DMS79 treated with DMSO at 0.1 percent for 48 hours (cell line): ENCODE measurements at regions not wholly inside any gene's neighbourhood (a gene's known extent, or its start where the extent isn't known, plus 50 kb on each side); places are given as distances from the start of the nearest gene placed in this dataset.
"Not testable (repeated sequence)": the region's sequence is repeated elsewhere in the genome, so short reads cannot be mapped to it uniquely, and the experiment has no call there.

ENCODE experiments used
- DNase-seq: peaks from one replicate; lab custom pipeline; 2025; lab: John Stamatoyannopoulos, UW

DNA sequence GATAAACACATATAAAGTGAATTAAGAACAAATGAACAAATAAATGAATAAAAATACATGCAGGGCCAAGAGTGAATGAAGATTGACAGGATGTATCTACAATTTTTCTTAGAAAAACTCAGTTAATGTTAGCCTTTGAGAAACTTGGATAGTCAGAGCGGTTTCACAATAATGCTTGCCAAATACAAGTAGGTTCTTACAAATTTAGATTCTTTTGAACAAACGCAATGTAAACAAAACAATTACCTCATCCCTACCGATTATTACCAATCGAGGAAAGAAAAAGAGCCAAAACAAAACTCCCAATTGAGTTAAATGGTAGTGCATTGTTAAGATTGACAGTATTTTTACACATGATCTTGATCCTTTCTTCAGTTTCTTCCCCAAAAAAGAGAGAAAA is 176.9 kb upstream of the DEPDC1 start:
- DNase-seq, result no peak

DNA sequence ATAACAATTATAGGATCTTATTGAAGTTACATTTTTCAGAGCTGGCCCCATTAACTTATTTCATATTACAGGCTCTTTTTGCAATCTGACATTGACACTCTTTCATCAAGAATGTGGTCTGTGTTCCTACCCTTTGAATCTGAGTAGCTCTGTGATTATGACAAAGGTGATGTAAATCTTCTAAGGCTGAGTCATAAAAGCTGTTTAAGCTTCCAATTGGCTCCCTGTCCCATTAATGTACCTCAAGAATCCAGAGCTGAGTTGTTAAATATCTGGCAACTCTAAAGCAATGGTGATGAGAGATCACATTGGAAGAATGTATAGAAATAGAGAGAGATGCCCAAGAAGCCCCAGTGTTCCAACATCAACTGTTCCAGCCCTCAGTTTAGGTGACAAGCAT is 178.5 kb upstream of the DEPDC1 start:
- DNase-seq, result no peak

DNA sequence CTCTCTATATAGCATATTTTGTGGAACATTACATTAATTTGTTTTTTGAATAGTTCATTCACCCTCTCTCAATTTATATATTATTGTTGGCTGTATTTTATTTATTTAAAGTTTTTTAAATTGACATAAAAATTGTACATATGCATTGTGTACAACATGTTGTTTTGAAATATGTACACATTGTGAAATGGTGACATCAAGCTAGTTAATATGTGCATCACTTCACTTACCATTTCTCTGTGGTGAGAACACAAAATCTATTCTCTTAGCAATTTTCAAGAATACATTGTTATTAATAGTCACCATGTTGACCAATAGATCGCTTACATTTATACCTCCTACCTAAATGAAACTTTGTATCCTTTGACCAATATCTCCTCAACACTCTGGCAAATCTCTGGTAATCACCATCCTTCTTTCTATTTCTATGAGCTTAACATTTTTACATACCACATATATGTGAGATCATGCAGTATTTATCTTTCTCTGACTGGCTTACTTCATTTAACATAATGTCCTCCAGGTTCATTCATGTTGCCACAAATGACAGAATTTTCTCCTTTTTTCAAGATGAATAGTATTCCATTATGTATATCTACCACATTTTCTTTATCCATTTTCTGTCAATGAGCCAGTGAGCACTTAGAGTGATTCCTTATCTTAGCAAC is 180.9 kb upstream of the DEPDC1 start:
- no peak for DNase-seq

DNA sequence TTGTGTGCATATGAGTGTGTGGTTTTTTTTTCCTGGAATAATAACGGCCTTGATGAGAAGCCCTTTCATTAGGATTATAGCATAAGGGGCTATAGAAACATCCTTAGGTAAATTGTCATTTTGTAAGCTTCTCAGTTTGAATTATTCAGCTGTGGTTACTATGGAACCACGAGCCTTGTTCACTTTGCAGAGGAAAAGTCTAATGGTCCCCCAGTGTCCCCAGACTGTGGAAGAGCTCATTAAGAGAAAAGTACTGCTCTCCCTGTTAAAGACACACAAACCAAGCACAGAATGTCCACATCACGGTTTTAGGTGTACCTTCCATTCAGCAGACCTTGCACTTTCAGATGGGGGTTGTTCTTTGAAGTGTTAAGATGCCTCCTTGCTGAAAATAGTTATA is 199.3 kb upstream of the DEPDC1 start:
- DNase-seq, result no peak

DNA sequence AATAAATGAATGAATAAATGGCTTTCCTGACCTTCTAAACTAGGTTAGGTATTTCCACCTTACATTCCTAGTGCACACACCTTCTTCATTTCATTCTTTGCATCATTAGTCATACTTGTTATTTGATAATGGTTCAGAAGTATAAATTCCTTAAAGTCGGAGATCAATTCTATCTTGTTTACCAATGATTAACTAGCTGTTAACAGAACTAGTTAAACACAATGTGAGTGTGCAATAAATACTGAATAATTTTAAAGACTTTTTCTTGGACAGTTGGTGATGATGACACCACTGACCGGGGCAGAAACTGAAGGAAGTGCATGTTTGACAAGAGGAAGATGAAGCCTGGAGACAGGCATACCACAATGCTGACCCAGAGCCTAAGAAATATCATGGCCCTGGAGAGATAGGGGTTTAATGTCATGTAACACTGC is 207.1 kb upstream of the DEPDC1 start:
- no peak for DNase-seq

DNA sequence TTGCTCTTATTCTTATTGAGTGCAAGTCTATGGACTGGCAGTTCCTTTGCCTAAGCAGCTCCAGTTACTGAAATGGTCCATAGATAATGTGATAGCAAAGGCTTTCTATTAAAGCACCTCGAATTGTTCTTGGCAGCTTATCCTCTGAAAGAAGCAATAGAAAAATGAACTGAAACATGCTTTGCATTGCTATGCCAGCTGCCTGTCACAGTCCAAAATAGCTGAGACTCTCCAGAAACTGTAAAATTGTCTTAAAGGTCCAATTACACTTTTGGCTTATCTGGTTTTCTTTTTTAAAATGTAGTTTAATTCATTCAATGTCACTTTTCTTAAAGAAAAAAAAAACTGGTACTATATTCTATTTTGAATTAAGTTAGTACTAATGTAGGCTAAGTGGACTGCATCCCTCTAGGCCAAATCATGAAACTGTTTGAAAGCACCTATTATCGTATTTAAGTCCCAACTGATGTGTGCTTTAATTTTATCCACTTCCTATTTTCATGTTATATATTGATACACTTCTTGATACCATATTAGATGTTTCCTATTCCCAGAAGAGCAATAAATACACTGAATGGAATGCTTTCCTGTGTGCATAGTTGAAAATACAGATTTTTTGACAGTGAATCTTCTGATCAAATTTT is 208.0 kb upstream of the DEPDC1 start:
- no peak for DNase-seq

- no peak for DNase-seq
Measured at GRCh38 chr1:68705466-68705865, 208.6 kb upstream of the DEPDC1 start.

DNA sequence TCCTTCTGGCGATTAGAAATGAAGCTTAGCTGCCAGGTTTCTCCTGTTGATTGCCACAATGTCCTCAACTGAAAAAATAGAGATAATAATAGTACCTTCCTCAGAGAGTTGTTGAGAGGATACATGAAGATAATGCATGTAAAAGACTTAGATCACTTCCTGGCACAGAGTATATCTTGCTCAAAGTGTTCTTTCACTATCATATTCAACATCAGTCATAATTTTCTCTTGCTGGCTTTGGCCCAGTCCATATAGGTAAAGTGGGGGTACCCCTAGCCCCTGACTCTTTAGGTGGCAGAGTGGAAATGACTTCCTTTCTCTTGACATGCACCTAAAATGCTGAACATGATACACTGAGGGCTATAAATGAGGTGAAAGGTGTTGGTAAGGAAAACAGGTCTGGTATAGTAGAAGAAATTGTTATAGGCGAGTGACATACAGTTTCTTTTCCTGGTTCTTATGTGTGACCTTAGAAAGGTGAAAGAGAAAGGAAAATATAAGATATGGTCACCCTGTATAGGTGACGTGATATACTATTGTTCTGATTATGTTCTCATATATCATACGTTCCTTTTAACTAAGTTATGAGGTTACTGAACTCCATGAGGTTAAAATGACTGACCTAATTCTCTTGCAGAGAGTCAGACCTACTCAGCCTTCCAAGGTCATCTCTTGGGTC is 209.9 kb upstream of the DEPDC1 start:
- DNase-seq, result no peak

- DNase-seq, result no peak
Measured at GRCh38 chr1:68717330-68717729, 220.4 kb upstream of the DEPDC1 start.

- DNase-seq, result no peak
Measured at GRCh38 chr1:68720476-68720875, 223.6 kb upstream of the DEPDC1 start.

- DNase-seq, result no peak
Measured at GRCh38 chr1:68723791-68724190, 226.9 kb upstream of the DEPDC1 start.

DNA sequence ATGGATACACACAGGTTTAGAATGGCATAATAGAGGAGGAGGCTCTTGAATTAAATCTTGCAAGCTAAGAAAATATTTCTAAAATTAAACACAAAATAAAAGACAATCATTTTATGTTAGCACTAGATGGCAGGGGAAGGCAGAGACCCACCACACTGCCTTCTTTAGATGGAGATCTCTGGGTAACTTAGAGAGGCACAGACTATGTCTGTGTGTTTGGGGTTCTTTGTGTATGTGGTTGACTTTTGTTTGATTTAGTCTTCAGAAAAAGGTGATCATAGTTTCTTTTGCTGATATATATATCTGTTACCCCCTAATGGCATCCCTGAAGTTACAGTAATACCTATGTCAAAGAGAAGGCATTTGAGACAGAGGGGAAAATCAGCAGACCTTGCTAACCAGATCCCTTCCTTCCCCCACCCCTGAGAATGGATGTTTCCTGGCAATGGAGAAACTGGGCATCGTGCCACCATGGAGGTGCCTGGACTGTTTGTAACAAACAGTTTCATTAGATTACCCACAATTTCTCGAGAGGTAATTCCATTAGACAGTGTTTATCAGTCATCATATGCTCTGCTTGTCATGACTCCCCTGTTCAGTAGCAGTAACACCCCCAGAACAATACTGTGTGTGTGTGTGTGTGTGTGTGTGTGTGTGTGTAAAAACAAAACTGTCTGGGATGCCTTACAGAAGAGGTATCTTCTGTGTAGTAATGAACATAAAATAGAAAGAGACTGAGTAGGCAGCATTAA is 228.3 kb upstream of the DEPDC1 start:
- DNase-seq, result no peak

- not testable (repeated sequence) for DNase-seq
Measured at GRCh38 chr1:68739486-68739885, 242.6 kb upstream of the DEPDC1 start.

- DNase-seq, result no peak
Measured at GRCh38 chr1:68745011-68745410, 248.1 kb upstream of the DEPDC1 start.

- no peak for DNase-seq
Measured at GRCh38 chr1:68745451-68745850, 248.6 kb upstream of the DEPDC1 start.

DNA sequence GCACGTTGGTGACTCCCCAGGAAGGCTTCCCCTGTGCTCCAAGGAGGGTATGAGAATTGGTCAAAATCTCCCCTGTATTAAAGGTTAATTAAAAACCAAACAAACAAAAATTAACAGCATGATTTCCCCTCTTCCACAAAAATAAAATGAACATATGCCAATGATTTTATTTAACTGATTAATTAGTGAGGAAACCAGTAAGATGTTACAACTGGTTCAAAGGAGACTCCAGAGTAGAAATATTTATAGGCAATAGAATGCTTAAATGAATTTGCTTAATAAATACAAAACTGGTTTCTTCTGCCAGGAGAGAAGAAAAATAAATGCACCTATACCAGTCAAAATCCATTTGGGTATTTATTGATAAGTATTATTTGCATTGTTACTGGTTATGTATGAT is 249.5 kb upstream of the DEPDC1 start:
- DNase-seq, result no peak

DNA sequence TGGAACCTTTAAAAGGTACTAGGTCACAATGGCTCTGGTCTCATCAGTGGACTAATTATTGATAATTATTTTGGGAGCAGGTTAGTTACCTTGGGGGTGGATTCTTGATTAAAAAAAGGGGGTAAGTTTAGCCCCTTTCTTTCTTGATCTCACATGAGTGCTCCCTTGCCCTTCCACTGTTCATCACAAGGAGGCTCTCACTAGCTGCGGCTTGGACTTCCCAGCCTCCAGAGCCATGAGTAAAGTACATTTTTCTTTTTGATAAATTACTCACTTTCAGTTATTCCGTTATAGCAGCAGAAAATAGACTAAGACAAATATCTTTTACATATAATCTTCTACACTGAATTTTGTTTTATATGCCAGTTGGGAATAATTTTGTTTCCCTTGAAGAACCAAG is 254.8 kb upstream of the DEPDC1 start:
- no peak for DNase-seq

GRCh38 chr1:68758666-68759209 is 261.9 kb upstream of the DEPDC1 start:
- no peak for DNase-seq

GRCh38 chr1:68767941-68768340 is 271.1 kb upstream of the DEPDC1 start:
- DNase-seq, result no peak

DNA sequence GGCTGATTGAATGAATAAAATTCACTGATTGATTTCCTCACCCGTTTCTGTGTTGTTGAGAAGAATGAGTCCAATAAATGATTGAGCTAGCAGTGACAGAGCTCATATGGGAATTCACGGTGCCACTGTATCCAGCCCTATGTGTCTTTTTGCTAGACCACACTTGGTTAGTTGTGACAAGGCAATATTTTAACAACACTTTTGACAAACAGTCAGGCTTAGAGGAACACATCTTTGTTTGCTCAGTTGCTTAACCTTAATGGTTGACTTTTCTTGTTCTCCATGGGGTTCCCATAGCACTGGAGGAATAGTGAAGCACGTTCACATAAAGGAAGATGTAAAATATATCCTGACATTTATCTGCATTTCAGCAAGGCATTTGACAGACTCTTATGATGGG is 273.9 kb upstream of the DEPDC1 start:
- DNase-seq, result no peak

DNA sequence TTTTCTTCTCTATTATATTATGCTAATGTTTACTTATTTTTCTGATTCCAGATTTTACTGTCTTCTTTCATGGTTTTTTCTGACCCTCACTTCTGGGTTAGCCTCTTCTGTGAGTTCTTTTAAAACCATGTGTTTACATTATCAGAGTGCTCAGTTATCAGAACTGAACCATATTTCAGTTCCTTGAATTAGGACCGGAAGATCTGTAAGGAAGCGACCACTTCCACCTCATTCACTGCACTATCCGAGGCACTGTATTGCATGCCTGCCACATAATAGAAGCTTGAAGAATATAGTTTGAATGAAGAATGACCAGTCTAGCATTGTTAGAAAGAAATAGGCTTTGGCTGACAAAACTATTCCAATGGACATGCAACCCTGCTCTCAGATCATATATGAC is 281.0 kb upstream of the DEPDC1 start:
- no peak for DNase-seq

DNA sequence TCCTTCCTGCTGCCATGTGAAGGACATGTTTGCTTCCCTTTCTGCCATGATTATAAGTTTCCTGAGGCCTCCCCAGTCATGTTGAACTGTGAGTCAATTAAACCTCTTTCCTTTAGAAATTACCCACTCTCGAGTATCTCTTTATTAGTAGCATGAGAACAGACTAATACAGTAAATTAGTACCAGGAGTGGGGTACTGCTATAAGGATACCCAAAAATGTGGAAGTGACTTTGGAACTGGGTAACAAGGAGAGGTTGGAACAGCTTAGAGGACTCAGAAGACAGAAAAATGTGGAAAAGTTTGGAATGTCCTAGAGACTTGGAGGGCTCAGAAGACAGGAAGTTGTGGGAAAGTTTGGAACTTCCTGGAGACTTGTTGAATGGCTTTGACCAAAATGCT is 283.0 kb upstream of the DEPDC1 start:
- not testable (repeated sequence) for DNase-seq
